Mesendoderm (in vitro differentiated cells): ENCODE measurements at regions not wholly inside any gene's neighbourhood (a gene's known extent, or its start where the extent isn't known, plus 50 kb on each side); places are given as distances from the start of the nearest gene placed in this dataset.
"Not testable (repeated sequence)": the region's sequence is repeated elsewhere in the genome, so short reads cannot be mapped to it uniquely, and the experiment has no call there.

ENCODE experiments used
- DNase-seq: peaks from one replicate; pipeline ENCODE4 v3.0.0; 2013
- H2AK5ac ChIP-seq: 2 replicates; pipeline ENCODE4 v1.6.1; 2013; ENCODE audit warnings: low read length, inconsistent platforms
- H2BK120ac ChIP-seq: 2 replicates; pipeline ENCODE4 v1.6.1; 2013; ENCODE audit warnings: low read depth, mild to moderate bottlenecking, low read length, moderate library complexity, mixed read lengths
- H2BK15ac ChIP-seq: replicated peaks from 2 replicates; pipeline ENCODE4 v1.6.1; 2013; ENCODE audit warnings: low read depth, mild to moderate bottlenecking, moderate library complexity
- H2BK5ac ChIP-seq: 2 replicates; pipeline ENCODE4 v1.6.1; 2013; ENCODE audit warnings: low read length, inconsistent platforms
- H3K18ac ChIP-seq: 2 replicates; pipeline ENCODE4 v1.6.1; 2013; ENCODE audit warnings: mild to moderate bottlenecking, low read length, mixed read lengths
- H3K23ac ChIP-seq: one replicate; pipeline ENCODE4 v1.6.1; 2013; ENCODE audit warnings: low read length
- H3K27ac ChIP-seq: 2 replicates; pipeline ENCODE4 v1.5.1; 2013; ENCODE audit warnings: low read depth, mild to moderate bottlenecking, inconsistent platforms, low read length, moderate library complexity
- H3K27me3 ChIP-seq: 2 replicates; pipeline ENCODE4 v1.6.1; 2013; ENCODE audit warnings: low read length, control low read depth, mild to moderate bottlenecking, inconsistent platforms; ENCODE audit not compliant: insufficient read depth, poor library complexity
- H3K36me3 ChIP-seq: 2 replicates; pipeline ENCODE4 v1.6.1; 2013; ENCODE audit warnings: low read length, inconsistent platforms; ENCODE audit not compliant: control insufficient read depth, insufficient read depth
- H3K4ac ChIP-seq: one replicate; pipeline ENCODE4 v1.6.1; 2013; ENCODE audit warnings: low read depth, mild to moderate bottlenecking, low read length, moderate library complexity
- H3K4me1 ChIP-seq: 2 replicates; pipeline ENCODE4 v1.6.1; 2013; ENCODE audit warnings: low read depth, low read length, inconsistent platforms; ENCODE audit not compliant: control insufficient read depth
- H3K4me2 ChIP-seq: 2 replicates; pipeline ENCODE4 v1.6.1; 2013; ENCODE audit warnings: low read length
- H3K4me3 ChIP-seq: 2 replicates; pipeline ENCODE4 v1.5.1; 2013; ENCODE audit warnings: mild to moderate bottlenecking, low read length
- H3K56ac ChIP-seq: one replicate; pipeline ENCODE4 v1.6.1; 2013; ENCODE audit warnings: low read length
- H3K79me1 ChIP-seq: 2 replicates; pipeline ENCODE4 v1.6.1; 2013; ENCODE audit warnings: low read length, inconsistent platforms
- H3K79me2 ChIP-seq: 2 replicates; pipeline ENCODE4 v1.6.1; 2013; ENCODE audit warnings: mild to moderate bottlenecking, low read length; ENCODE audit not compliant: control insufficient read depth, insufficient read depth
- H3K9ac ChIP-seq: 2 replicates; pipeline ENCODE4 v1.6.1; 2013; ENCODE audit warnings: low read length, inconsistent platforms
- H4K5ac ChIP-seq: one replicate; pipeline ENCODE4 v1.6.1; 2013; ENCODE audit warnings: low read length
- H4K8ac ChIP-seq: one replicate; pipeline ENCODE4 v1.6.1; 2013; ENCODE audit warnings: low read depth, mild to moderate bottlenecking, control low read depth, low read length, moderate library complexity
- WGBS: extraction: QIAGEN DNeasy Blood & Tissue Kit; methylation state at CpG from one replicate; pipeline ENCODE4 v1.1.7; 2013; ENCODE audit warnings: low lambda C conversion rate, missing lambda C conversion rate; ENCODE audit not compliant: insufficient coverage; ENCODE audit errors: extremely low coverage; 5-methylcytosine and 5-hydroxymethylcytosine counted together

DNA sequence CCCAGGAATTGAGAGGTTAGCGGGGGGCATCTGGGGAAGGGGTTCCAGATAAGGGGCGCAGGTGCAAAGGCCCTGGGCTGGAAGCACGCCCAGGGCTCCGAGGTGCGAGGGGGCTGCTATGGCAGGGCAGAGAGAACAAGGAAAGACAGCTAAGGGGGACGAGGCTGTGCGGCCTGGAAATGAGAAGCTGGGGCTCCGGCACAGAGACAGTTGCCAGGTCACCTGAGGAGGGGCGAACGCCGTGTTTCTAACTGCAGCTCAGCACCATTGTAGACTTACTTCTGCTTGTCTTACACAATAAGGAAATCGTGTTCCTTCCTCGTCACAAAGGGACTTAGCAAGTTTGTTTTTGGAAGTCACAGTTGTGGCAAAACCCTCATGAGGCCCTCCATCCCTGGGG, 68.9 kb upstream of the TBXT start:
- peak overlapping the region; percentile 77 for H3K27ac ChIP-seq
- DNase-seq, result no peak
- H3K4me2 ChIP-seq, result no peak overlapping the region
- H3K9ac ChIP-seq, result no peak overlapping the region
- no peak overlapping the region for H4K8ac ChIP-seq
- no peak overlapping the region for H3K56ac ChIP-seq
- H3K36me3 ChIP-seq, result no peaks in the 10 kb centered on the region
- no peak overlapping the region for H2BK5ac ChIP-seq
- no peak overlapping the region for H3K23ac ChIP-seq
- H3K4ac ChIP-seq, result no peak overlapping the region
- H4K5ac ChIP-seq, result no peak overlapping the region
- H3K79me2 ChIP-seq, result no peaks in the 10 kb centered on the region
- no peak overlapping the region for H2BK15ac ChIP-seq
- no peak overlapping the region for H3K4me3 ChIP-seq
- no peak overlapping the region for H3K18ac ChIP-seq
- H3K27me3 ChIP-seq, result no peaks in the 10 kb centered on the region
- H3K4me1 ChIP-seq, result peaks cover 3% of the 10 kb centered on the region
- H2BK120ac ChIP-seq, result no peak overlapping the region
- peak overlapping the region; percentile 15 for H2AK5ac ChIP-seq
- no peaks in the 10 kb centered on the region for H3K79me1 ChIP-seq
- no CpG with 5 or more reads among the region's 13 CpGs for WGBS

DNA sequence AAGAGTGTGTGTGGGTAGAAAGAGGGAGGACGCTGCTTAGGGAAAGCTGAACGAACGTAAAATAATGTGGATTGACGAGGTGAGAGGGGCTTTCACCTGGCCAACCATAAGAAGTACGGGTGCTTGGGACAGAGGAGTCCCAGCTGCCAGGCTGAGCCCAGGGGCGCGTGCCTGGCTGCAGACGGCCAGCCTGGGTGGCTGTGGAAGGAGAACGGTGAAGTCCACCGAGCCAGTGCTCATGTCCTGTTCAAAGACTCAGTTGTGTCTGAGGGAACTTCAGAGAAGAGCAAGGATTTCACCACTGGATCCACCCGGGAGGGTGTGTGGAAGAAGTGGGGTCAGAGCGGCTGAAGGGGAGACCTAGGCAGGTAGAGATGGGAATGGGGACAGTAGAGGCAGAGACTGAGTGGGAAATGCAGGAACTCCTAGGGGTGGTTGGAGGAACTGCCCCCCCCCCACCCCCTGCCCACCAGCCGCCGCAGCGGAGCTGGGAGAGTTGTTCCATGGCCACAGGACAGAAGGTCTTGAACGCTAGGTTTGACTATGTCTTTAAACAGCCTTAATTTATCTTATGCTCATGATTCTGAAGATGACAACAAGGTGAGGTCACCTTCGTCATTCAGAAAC, 68.1 kb upstream of the TBXT start:
- Histone ChIP-seq H3K27ac (no peak overlapping the region), H3K27me3 (no peaks in the 10 kb centered on the region), H3K36me3 (no peaks in the 10 kb centered on the region), H2BK120ac (no peak overlapping the region), H4K5ac (no peak overlapping the region), H3K4me2 (no peak overlapping the region), H3K4me3 (no peak overlapping the region), H2AK5ac (no peak overlapping the region), H2BK5ac (no peak overlapping the region), H3K56ac (peak overlapping the region; percentile 30), H3K79me2 (no peaks in the 10 kb centered on the region), H3K79me1 (no peaks in the 10 kb centered on the region), H3K4me1 (peaks cover 2% of the 10 kb centered on the region), H3K9ac (no peak overlapping the region), H3K23ac (no peak overlapping the region), H2BK15ac (no peak overlapping the region), H3K18ac (no peak overlapping the region), H4K8ac (no peak overlapping the region), H3K4ac (no peak overlapping the region)
- DNase-seq, result no peak
- WGBS, result no CpG with 5 or more reads among the region's 17 CpGs

DNA sequence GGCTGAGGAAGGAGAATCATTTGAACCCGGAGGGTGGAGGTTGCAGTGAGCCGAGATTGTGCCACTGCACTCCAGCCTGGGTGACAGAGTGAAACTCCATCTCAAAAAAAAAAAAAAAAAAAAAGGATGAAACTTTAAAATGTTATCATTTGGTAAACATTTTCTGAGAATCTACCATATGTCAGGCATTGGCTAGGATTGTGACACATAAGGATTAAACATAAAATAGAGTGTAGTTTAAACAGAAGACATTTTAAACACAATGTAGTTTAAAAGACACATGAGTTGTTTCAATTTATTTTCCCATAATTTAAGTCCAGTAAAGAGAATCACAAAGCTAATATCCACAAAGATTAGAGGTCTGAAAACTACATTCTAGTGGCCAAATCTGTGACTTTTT, 63.5 kb upstream of the TBXT start:
- H3K18ac ChIP-seq, H2AK5ac ChIP-seq, H2BK120ac ChIP-seq, H3K27me3 ChIP-seq, H4K5ac ChIP-seq, H3K9ac ChIP-seq, H3K36me3 ChIP-seq, H3K23ac ChIP-seq, H3K4ac ChIP-seq, DNase-seq, H2BK5ac ChIP-seq, H3K56ac ChIP-seq, H3K79me1 ChIP-seq, H3K27ac ChIP-seq, H3K79me2 ChIP-seq, H2BK15ac ChIP-seq, H3K4me3 ChIP-seq, H3K4me2 ChIP-seq, H3K4me1 ChIP-seq, H4K8ac ChIP-seq: not testable (repeated sequence)
- WGBS, result no CpG with 5 or more reads among the region's 2 CpGs

DNA sequence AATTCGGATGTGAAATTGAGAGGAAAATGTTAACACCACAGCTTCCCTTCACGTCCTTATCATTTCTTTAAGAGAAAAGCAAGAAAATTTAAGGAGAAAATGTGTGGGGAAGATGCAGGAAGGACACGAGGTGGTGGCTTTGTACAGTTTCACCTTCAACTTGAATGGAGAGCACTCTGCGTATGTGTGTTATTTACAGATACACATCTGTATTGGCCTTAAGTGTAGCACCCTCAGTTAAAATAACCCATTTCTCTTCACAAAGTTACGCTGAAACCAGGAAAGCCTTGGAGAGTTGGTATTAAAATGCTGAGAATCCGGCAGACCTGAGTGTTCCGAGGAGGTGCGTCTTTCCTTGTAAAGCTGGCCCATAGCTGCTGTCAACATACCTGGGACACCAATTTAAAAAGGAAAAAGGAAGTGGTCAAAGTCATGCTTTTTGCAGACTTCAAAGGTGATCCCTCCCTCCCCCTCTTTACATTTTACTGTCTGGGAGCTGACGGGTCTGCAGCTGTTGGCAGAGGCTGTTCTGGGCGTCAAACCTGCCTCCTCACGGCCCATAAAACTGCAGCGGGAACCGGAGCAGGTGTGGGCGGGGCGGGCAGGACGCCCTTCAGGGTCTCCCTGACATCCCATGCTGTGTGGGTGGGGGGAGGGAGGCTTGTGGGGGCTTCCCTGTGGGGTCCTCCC, 61.3 kb upstream of the TBXT start:
- Histone ChIP-seq H3K27me3 (no peaks in the 10 kb centered on the region), H3K4me1 (peaks cover 4% of the 10 kb centered on the region), H3K9ac (no peak overlapping the region), H3K79me2 (no peaks in the 10 kb centered on the region), H3K18ac (no peak overlapping the region), H4K8ac (no peak overlapping the region), H3K79me1 (no peaks in the 10 kb centered on the region), H3K4ac (no peak overlapping the region), H2AK5ac (no peak overlapping the region), H2BK15ac (no peak overlapping the region), H4K5ac (no peak overlapping the region), H3K4me3 (no peak overlapping the region), H2BK120ac (no peak overlapping the region), H3K36me3 (no peaks in the 10 kb centered on the region), H3K4me2 (no peak overlapping the region), H2BK5ac (no peak overlapping the region), H3K27ac (no peak overlapping the region), H3K56ac (no peak overlapping the region), H3K23ac (no peak overlapping the region)
- WGBS, result no CpG with 5 or more reads among the region's 16 CpGs
- no peak for DNase-seq

DNA sequence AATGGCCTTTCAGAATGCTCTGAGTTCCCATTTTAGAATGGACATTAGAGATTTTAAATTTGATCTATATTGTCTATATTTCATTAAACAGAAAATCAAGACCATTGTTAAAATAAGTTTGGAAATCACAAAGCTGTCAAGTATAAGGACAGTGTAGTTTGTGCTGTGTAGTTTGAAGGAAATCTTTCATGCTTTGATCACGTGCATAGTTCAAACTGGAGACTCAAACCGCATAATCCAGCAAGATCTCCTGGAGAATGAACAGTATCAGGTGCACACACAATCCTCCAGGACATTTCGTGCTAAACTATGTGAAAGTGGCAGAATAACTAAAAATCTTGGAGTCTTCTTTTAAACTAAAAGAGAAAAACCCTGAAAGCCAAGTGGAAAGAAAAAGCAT, 60.8 kb upstream of the TBXT start:
- no peak overlapping the region for H3K23ac ChIP-seq
- no peak overlapping the region for H2BK120ac ChIP-seq
- H3K56ac ChIP-seq, result no peak overlapping the region
- no peak overlapping the region for H3K18ac ChIP-seq
- no peak for DNase-seq
- H3K36me3 ChIP-seq, result no peaks in the 10 kb centered on the region
- no peak overlapping the region for H3K4me2 ChIP-seq
- no peak overlapping the region for H3K9ac ChIP-seq
- H3K79me2 ChIP-seq, result no peaks in the 10 kb centered on the region
- no peaks in the 10 kb centered on the region for H3K79me1 ChIP-seq
- no peak overlapping the region for H2AK5ac ChIP-seq
- no peak overlapping the region for H4K5ac ChIP-seq
- no peak overlapping the region for H3K27ac ChIP-seq
- peaks cover 8% of the 10 kb centered on the region for H3K4me1 ChIP-seq
- no peak overlapping the region for H2BK15ac ChIP-seq
- no peak overlapping the region for H2BK5ac ChIP-seq
- no peak overlapping the region for H3K4me3 ChIP-seq
- no peak overlapping the region for H3K4ac ChIP-seq
- no peak overlapping the region for H4K8ac ChIP-seq
- WGBS, result no CpG with 5 or more reads among the region's 3 CpGs
- H3K27me3 ChIP-seq, result peaks cover 2% of the 10 kb centered on the region

DNA sequence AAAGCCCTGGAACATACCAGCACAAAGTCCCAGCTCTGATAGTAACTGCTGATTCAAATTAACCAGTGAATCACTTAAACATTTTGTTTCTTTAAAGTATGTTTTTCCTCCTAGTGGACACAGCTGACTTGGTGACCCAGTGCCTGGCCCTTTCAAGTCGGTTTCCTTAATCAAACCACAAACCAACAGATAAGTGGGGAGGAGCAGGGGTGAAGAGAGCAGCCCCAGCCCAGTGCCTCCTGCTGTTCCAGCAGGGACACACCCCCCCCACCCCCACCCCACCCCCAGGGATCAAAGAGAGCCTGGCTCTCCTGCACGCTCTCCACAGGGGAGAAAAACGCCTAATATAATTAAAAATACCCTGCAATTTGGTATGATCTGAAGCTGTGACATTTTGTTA, 55.4 kb upstream of the TBXT start:
- no peak for DNase-seq
- Histone ChIP-seq H3K18ac (no peak overlapping the region), H2BK120ac (no peak overlapping the region), H2AK5ac (no peak overlapping the region), H3K4me3 (no peak overlapping the region), H3K79me2 (no peaks in the 10 kb centered on the region), H3K23ac (no peak overlapping the region), H2BK5ac (no peak overlapping the region), H4K5ac (no peak overlapping the region), H3K56ac (no peak overlapping the region), H3K4ac (no peak overlapping the region), H3K36me3 (no peaks in the 10 kb centered on the region), H3K79me1 (no peaks in the 10 kb centered on the region), H2BK15ac (no peak overlapping the region), H4K8ac (no peak overlapping the region), H3K27ac (no peak overlapping the region), H3K9ac (no peak overlapping the region), H3K4me1 (peaks cover 8% of the 10 kb centered on the region), H3K27me3 (peaks cover 2% of the 10 kb centered on the region), H3K4me2 (no peak overlapping the region)
- no CpG with 5 or more reads among the region's 3 CpGs for WGBS
